Dendritic cell treated with granulocyte-macrophage colony-stimulating factor and Interleukin-4, amounts not matched to agents 40 ng/mL and 50 ng/mL, for 4 days (primary cell): ENCODE measurements at regions not wholly inside any gene's neighbourhood (a gene's known extent, or its start where the extent isn't known, plus 50 kb on each side); places are given as distances from the start of the nearest gene placed in this dataset.
"Not testable (repeated sequence)": the region's sequence is repeated elsewhere in the genome, so short reads cannot be mapped to it uniquely, and the experiment has no call there.

Source experiments
- H3K27ac Mint-ChIP-seq: one replicate; pipeline ENCODE4 v1.8.0; 2022; ENCODE audit warnings: mild to moderate bottlenecking, mixed read lengths
- H3K27me3 Mint-ChIP-seq: one replicate; pipeline ENCODE4 v1.8.0; 2022; ENCODE audit warnings: mild to moderate bottlenecking, mixed read lengths
- H3K36me3 Mint-ChIP-seq: one replicate; pipeline ENCODE4 v1.8.0; 2022; ENCODE audit warnings: low read depth, mixed read lengths
- H3K4me1 Mint-ChIP-seq: one replicate; pipeline ENCODE4 v1.8.0; 2022; ENCODE audit warnings: low read depth, mixed read lengths
- H3K4me3 Mint-ChIP-seq: one replicate; pipeline ENCODE4 v1.8.0; 2022; ENCODE audit warnings: mild to moderate bottlenecking, moderate library complexity, mixed read lengths
- H3K9me3 Mint-ChIP-seq: one replicate; pipeline ENCODE4 v1.8.0; 2022; ENCODE audit warnings: mixed read lengths
- intact Hi-C: fragments of 100-400 bp; cut with micrococcal nuclease; formaldehyde crosslinking; loops from one replicate; pipeline ENCODE4 v1.15.0; 2022

DNA sequence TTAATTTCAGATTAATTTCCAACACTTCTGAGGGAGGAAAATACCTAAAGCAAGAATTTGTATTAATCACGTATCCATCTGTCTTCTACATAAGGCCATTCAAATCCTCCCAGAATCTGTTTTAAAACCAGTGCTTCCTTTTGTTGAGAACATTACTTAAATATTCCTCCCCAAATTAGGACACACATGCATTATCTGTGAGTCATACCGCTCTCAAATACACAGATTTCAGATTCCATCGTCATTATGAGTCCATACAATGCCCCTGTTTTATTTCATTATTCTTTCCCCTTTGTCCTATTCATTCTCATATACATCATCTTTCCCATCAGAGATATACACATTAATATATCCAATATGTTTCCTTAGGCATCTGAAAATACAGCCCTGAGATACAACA is 57.3 kb upstream of the PRSS12 start:
- intact Hi-C loops = no loop called here
- Mint-ChIP-seq H3K27ac (no peak overlapping the region), H3K4me1 (no peaks in the 10 kb centered on the region), H3K36me3 (no peaks in the 10 kb centered on the region), H3K27me3 (no peaks in the 10 kb centered on the region), H3K4me3 (no peak overlapping the region), H3K9me3 (no peaks in the 10 kb centered on the region)

DNA sequence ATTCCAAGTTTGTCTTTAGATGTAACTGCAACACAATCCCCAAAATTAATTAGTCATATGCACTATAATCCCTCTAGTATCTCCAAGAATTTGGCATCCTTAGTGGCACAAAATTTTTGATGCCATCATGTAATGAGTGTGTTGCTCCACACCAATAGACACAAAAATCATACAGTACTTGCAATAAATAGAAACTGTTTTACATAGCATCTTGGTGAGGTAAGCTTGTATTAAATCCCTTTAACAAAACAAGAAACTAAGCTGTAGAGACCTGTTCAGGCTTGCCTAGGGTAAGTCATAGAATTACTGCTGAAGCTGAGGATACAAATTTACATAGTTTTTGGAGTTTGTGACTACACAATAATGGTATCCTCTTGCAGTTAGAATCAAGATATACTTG is 64.5 kb upstream of the PRSS12 start:
- H3K27me3 Mint-ChIP-seq = no peaks in the 10 kb centered on the region
- H3K27ac Mint-ChIP-seq = no peak overlapping the region
- H3K36me3 Mint-ChIP-seq = no peaks in the 10 kb centered on the region
- no peaks in the 10 kb centered on the region for H3K9me3 Mint-ChIP-seq
- no peaks in the 10 kb centered on the region for H3K4me1 Mint-ChIP-seq
- no peak overlapping the region for H3K4me3 Mint-ChIP-seq
- intact Hi-C loops = no loop called here

DNA sequence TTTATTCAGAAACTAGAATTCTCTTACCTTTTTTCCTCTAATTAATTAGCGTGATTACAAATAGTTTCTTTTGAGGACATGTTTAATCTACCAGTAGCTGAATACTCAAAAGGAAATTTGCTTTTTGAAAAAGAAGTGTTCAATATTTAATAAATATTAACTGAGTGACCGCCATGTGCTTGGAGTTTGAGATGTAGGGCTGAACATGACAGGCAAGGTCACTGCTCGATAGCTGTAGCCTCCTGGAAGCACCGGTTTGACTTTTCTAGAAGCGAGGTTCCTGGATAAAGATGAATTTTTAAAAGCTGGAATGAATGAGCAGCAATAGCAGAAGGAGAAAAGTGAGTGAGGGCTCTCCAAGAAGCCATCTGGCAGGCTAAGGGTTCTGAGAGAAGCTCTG is 65.0 kb upstream of the PRSS12 start:
- H3K27ac Mint-ChIP-seq, H3K27me3 Mint-ChIP-seq, H3K4me3 Mint-ChIP-seq, H3K9me3 Mint-ChIP-seq, intact Hi-C loops, H3K36me3 Mint-ChIP-seq, H3K4me1 Mint-ChIP-seq: not testable (repeated sequence)

DNA sequence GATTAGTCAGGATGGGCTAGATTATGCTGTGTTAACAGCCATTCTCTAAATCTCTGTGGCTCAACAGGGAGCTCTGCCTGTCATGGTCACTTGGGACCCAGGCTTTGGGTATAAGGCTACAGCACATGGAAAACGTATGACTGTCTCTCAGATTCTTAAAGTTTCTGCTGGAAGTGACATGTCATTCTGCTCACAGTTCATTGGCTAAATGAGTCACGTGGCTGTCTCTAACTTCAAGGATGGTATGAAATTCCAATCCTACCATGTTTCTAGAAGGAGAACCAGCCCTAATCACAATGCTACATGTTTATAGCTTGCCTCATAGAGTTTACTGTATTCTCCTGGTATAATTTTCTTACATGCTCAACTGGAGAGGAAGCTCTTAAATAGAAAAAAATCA is 65.6 kb upstream of the PRSS12 start:
- H3K27ac Mint-ChIP-seq, H3K36me3 Mint-ChIP-seq, H3K4me3 Mint-ChIP-seq, H3K4me1 Mint-ChIP-seq, H3K9me3 Mint-ChIP-seq, intact Hi-C loops, H3K27me3 Mint-ChIP-seq: not testable (repeated sequence)

DNA sequence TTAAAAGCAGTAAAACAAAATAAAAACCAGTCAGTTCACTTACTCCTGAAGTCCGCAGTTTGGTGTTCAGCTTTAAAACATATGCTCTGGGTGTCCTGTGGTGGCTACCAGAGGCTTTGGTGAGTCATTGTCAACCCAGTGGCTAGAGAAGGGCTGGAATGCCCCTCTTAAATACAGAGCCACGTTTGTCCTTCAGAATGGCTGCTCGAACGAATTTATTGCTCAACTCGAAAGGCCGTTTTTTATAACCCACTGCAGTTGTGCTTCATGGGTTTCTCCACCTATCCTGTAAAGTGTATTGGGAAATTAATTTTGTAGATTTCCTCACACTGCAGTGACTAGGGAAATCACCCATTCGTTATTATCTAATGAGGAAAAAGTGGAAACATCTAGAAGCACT is 66.8 kb upstream of the PRSS12 start:
- intact Hi-C loops, H3K27me3 Mint-ChIP-seq, H3K27ac Mint-ChIP-seq, H3K36me3 Mint-ChIP-seq, H3K9me3 Mint-ChIP-seq, H3K4me1 Mint-ChIP-seq: not testable (repeated sequence)
- peak overlapping the region; percentile 6 for H3K4me3 Mint-ChIP-seq

DNA sequence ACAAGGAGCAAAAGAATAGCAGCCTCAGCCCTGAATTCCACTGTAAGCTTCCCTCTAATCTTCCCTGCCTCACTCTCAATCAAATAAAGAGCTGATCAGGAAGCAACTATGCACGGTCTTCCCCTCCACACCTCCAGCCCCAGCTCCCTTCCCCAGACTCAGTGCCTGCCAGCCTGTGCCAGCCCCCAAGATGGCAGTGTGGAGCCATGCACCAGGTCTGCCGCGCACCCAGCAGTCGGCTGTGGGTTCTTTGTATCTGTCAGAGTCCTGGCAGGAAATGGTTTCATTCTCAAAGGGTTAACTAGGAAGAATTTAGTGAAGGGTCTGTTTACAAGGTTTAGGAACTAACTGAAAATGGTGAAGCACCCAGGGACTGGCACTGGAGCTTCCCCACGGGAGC is 71.3 kb upstream of the PRSS12 start:
- H3K36me3 Mint-ChIP-seq, H3K4me1 Mint-ChIP-seq, H3K9me3 Mint-ChIP-seq, H3K27ac Mint-ChIP-seq, H3K27me3 Mint-ChIP-seq, intact Hi-C loops: not testable (repeated sequence)
- peak overlapping the region; percentile 49 for H3K4me3 Mint-ChIP-seq

DNA sequence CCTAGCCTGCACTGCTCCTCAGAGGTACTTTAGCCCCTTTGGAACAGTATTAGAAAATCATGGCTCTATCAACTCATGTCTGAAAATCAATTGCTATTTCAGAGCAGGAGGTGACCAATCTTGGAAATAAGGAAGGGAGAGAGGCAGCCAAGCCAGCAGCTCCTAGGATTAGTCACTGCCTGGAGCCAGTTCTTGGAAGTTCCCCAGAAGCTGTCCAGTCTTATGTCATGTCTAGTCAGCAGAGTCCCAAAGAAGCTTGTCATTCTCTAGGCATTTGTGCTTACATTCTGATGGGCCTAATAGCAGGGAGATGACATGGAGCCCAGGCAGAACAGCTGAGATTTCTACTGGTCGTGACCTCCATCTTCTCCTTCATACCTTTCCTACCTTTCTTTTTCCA is 76.1 kb upstream of the PRSS12 start:
- intact Hi-C loops, H3K4me3 Mint-ChIP-seq, H3K27me3 Mint-ChIP-seq, H3K27ac Mint-ChIP-seq, H3K4me1 Mint-ChIP-seq, H3K36me3 Mint-ChIP-seq, H3K9me3 Mint-ChIP-seq: not testable (repeated sequence)

DNA sequence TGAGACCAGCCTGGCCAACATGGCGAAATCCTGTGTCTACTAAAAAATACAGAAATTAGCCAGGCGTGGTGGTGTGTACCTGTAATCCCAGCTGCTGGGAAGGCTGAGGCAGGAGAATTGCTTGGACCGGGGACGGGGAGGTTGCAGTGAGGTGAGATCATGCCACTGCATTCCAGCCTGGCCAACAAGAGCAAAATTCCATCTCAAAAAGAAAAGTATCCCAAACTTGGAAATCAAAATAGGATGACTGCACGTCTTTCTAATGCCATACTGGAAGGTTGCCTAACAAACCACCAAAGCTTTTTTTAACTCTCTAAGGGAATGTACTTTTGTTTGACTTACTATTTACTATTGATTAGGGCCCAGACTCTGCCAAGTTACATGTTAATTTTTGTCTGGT is 79.6 kb upstream of the PRSS12 start:
- H3K27me3 Mint-ChIP-seq, H3K27ac Mint-ChIP-seq, H3K4me3 Mint-ChIP-seq, H3K9me3 Mint-ChIP-seq, H3K36me3 Mint-ChIP-seq, intact Hi-C loops, H3K4me1 Mint-ChIP-seq: not testable (repeated sequence)

DNA sequence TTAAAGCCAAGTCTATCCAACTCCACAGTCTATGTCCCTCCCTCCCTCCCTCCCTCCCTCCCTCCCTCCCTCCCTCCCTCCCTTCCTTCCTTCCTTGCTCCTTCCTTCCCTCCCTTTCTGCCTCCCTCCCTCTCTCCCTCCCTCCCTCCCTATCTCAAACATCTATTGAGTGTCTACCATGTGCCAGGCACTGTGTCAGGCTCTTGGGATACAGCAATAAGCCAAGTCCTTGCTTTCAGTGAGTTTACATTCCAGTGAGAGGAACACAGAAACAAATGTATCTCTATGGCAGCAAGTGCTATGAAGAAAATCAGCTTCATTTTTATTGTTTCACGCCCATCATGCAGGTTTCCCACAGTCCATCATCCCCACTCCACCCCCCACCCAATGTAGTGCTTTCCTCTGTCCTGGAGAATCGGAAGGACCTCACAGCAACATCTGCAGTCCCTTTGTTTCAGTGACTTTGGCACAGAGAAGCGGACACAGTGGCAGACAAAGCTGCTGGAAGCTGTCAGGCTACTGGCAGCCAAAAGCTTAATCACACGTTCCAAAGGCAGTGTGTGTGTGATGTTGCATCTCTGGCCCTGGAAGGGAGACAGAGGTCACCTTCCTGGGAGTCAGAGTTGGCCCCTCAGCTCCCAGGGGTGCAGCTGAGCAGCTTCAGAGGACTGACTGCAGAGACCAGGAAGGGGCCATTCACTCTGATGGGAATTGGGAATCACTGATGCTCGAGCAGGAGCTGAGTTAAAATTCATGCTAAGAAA is 81.0 kb upstream of the PRSS12 start:
- H3K27me3 Mint-ChIP-seq, H3K4me3 Mint-ChIP-seq, H3K9me3 Mint-ChIP-seq, H3K4me1 Mint-ChIP-seq, H3K27ac Mint-ChIP-seq, H3K36me3 Mint-ChIP-seq, intact Hi-C loops: not testable (repeated sequence)

DNA sequence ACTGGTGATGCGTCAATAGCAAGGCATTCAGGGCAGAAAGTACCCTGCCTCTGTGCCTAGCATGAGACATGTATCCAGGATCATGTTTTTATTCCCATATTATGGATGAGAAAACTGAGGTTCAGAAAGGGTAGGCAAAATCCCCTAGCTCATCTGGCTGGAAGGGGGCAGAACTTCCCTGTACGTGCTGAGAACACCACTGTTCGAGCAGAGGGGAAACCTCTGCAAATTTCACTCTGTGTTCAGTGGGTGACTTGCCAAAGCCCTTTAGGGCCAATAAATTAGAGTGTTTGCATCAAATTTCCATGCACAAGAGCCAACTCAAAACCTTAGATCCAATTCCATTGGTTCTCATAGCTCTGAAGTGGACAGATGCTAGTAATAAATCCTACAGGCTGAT is 82.6 kb upstream of the PRSS12 start:
- H3K36me3 Mint-ChIP-seq, H3K27ac Mint-ChIP-seq: not testable (repeated sequence)

DNA sequence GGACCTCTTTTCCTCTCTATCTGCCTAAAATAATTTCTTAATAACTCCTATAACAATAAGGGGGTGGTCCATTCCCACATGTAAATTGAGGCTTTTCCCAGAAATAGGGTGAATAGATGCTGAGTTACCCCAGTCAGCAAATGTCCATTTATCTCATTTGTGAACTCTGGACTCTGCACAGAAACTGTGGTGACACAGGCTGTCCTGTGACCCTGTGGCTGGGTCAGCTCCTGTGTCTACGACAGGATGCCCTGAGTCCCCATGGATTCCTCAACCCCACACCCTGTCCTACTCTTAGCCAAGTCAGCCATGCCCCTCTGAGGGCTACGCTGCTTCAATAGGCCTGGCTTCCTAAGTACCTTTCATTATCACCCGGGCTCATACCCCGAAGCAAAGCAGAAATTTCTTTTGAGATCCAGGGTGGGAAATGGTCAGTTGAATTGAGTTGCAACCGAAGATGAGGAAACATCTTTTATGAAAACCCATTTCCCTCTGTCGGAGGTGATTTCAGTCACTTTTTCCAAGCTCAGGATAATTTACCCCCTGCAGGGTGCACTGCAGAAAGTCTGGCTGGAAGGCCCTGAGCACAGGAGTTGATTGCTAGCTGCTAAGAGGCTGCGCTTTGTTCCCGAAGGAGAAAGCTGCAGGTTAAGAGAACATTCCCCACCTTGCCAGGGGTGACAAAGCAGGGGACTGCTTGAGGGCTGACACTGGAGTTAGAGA is 89.5 kb upstream of the PRSS12 start:
- H3K36me3 Mint-ChIP-seq, H3K27ac Mint-ChIP-seq, H3K9me3 Mint-ChIP-seq, H3K27me3 Mint-ChIP-seq, H3K4me1 Mint-ChIP-seq, H3K4me3 Mint-ChIP-seq, intact Hi-C loops: not testable (repeated sequence)

More for the DNA sequence above, 82.6 kb upstream of the PRSS12 start:
- H3K9me3 Mint-ChIP-seq, H3K4me3 Mint-ChIP-seq, H3K4me1 Mint-ChIP-seq, intact Hi-C loops, H3K27me3 Mint-ChIP-seq: not testable (repeated sequence)

DNA sequence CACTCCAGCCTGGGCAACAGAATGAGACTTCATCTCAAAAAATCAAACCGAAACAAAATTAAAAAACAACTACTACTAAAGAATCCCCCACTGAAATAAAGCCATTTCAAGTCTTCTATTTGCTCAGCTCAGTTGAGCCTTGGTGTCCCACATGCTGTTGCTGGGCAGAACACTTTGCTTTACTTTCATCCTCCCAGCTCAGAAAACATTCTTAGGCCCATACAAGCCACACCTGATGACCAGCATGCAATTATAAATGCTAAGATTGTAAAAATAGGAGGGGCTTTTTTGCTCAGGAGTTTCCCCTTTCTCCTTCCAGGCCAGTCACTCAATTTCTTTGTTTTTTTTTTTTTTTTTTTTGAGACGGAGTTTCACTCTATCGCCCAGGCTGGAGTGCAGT is 94.6 kb upstream of the PRSS12 start:
- H3K4me3 Mint-ChIP-seq, H3K27me3 Mint-ChIP-seq, H3K4me1 Mint-ChIP-seq, H3K27ac Mint-ChIP-seq, H3K36me3 Mint-ChIP-seq, intact Hi-C loops, H3K9me3 Mint-ChIP-seq: not testable (repeated sequence)

DNA sequence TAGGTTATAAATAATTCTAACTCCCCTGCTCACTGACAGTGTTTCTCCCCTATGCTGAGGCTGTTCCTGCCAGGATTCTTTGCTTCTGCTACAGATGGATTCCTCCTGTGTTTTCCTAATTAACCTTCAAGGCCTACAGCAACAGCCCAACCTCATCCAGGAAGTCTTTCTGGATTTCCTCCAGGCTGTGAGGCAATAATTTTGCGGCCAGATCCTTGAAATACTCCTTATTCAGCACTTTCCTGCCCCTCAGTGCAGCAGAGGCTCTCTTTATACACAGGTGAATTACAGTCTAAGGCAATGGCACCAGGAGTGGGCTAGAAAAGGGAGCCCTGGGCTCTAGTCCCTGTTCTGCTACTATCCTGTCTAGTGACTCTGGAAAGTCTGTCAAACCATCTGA is 102.1 kb upstream of the PRSS12 start:
- H3K4me3 Mint-ChIP-seq, H3K4me1 Mint-ChIP-seq, intact Hi-C loops, H3K36me3 Mint-ChIP-seq, H3K27ac Mint-ChIP-seq, H3K9me3 Mint-ChIP-seq, H3K27me3 Mint-ChIP-seq: not testable (repeated sequence)

DNA sequence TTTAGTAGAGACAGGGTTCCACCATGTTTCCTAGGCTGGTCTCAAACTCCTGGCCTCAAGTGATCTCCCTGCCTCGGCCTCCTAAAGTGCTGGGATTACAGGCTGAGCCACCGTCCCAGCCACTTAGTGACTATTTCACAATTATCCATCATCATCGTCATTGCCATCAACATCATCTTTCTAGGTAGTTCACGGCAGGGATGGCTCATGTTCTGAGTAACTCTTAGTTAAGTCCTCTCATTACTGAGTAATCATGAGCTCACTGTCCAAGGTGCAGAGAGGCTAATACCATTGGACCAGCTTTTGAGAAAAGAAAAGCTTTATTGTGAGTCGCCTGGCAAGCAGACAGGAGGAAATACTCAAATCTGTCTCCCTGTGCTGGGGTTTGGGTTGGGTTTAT is 108.6 kb upstream of the PRSS12 start:
- H3K4me3 Mint-ChIP-seq, H3K9me3 Mint-ChIP-seq, intact Hi-C loops, H3K27ac Mint-ChIP-seq, H3K36me3 Mint-ChIP-seq, H3K27me3 Mint-ChIP-seq, H3K4me1 Mint-ChIP-seq: not testable (repeated sequence)

DNA sequence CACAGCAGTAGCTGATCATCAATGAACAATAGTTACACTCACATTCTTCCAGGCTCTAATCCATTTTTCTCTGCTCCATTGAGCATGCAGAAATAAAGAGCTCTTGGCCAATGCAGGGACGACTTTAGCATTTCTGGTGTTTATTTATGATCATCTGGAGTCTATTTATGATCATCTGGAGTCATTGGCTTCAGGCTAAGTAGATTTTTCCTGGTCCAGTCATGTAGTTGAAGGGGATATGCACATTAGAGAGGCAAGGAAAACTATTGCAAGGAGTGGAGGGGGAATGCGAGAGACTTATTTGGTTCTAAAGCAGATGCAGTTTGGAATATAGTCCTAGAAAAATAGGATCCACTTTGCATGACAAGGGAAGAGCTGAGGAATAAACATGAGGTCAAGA is 113.0 kb upstream of the PRSS12 start:
- H3K27me3 Mint-ChIP-seq, H3K4me3 Mint-ChIP-seq, H3K9me3 Mint-ChIP-seq, intact Hi-C loops, H3K36me3 Mint-ChIP-seq, H3K27ac Mint-ChIP-seq, H3K4me1 Mint-ChIP-seq: not testable (repeated sequence)
